ENCODE measurements at regions not wholly inside any gene's neighbourhood (a gene's known extent, or its start where the extent isn't known, plus 50 kb on each side); places are given as distances from the start of the nearest gene placed in this dataset.

DNA sequence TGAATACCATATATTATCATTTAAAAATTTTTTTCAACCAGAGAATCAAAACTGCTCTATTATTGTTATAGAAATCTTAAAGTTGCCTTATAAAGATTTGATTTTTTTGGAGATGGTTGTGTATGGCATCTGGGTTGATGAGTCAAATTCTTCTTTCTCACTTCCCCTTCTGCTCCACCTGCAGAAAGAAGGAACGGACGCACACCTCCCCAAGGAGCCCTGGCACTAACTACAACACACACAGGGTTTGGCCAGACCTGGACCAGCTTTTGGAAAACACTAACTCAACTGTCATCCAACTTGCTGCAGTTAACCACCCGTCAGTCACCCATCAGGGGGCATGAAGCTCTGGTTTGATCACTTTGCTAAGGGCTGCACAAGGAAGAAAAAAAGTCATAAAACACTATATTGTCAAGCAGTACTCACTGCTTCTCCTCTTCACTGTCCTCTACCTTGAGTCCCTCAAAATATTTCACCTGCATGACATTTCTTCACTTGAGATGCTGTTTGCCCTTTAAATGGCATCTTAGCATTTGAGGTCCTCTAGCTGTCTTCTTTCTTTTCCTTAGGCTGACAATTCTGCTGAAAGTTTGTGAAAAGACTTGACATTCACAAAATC, 266.7 kb upstream of the PHF14 start:
- H3K4me2 ChIP-seq (ENCODE audit: low read length), result peak overlapping the region; percentile 55
- H3K4me1 ChIP-seq (ENCODE audit: low read length), result peaks cover 24% of the 10 kb centered on the region
- H3K4me3 ChIP-seq (ENCODE audit: low read length), result peak overlapping the region; percentile 4; the same call in 1 of the 2 replicates
- H3K9ac ChIP-seq (ENCODE audit: low read length), result peak overlapping the region; percentile 26; the same call in 1 of the 2 replicates
- H3K27me3 ChIP-seq (ENCODE audit: low read depth, low read length), result no peaks in the 10 kb centered on the region
- H3K27ac ChIP-seq (ENCODE audit: low read length), result peak overlapping the region; percentile 89
- H2AFZ ChIP-seq (ENCODE audit: low read depth, low read length), result no peak overlapping the region
- TF ChIP-seq, protein P1, sequence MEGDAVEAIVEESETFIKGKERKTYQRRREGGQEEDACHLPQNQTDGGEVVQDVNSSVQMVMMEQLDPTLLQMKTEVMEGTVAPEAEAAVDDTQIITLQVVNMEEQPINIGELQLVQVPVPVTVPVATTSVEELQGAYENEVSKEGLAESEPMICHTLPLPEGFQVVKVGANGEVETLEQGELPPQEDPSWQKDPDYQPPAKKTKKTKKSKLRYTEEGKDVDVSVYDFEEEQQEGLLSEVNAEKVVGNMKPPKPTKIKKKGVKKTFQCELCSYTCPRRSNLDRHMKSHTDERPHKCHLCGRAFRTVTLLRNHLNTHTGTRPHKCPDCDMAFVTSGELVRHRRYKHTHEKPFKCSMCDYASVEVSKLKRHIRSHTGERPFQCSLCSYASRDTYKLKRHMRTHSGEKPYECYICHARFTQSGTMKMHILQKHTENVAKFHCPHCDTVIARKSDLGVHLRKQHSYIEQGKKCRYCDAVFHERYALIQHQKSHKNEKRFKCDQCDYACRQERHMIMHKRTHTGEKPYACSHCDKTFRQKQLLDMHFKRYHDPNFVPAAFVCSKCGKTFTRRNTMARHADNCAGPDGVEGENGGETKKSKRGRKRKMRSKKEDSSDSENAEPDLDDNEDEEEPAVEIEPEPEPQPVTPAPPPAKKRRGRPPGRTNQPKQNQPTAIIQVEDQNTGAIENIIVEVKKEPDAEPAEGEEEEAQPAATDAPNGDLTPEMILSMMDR (IDR thresholded peaks at IDR 0.05; ENCODE audit: low read depth, low read length), result no peak
- no peak for TF ChIP-seq EZH2phosphoT487 (IDR thresholded peaks at IDR 0.05; ENCODE audit: low read depth)
- H3K79me2 ChIP-seq (ENCODE audit: low read length), result no peaks in the 10 kb centered on the region
- peaks cover 4% of the 10 kb centered on the region for H3K36me3 ChIP-seq (replicated peaks; ENCODE audit: low read depth, low read length)
- H3K9me3 ChIP-seq (ENCODE audit: insufficient read depth, low read length), result no peaks in the 10 kb centered on the region
- H4K20me1 ChIP-seq (ENCODE audit: insufficient read depth, low read length), result no peaks in the 10 kb centered on the region

DNA sequence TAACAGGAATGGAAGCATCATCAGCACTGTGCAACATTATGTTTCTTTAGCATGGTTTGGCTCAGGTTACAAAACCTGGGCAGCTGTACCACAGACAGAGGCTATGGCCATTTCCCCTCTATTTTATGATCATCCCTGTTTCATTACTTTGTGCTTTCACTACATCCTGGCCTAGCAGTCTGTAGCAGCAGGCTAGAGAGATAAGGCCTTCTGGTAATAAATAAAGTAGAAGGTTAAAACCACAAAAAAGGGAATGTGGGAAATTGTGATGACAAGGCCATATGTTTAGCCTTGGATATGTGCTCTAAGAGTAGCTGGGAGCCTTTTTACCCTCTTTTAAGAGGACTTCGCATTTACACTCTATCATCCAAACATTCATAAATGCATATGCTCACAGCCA, 266.2 kb upstream of the PHF14 start:
- Histone ChIP-seq H3K9me3 (ENCODE audit: insufficient read depth, low read length) (no peaks in the 10 kb centered on the region), H3K4me2 (ENCODE audit: low read length) (peak overlapping the region; percentile 55), H4K20me1 (ENCODE audit: insufficient read depth, low read length) (no peaks in the 10 kb centered on the region), H3K79me2 (ENCODE audit: low read length) (no peaks in the 10 kb centered on the region), H2AFZ (ENCODE audit: low read depth, low read length) (no peak overlapping the region), H3K36me3 (replicated peaks; ENCODE audit: low read depth, low read length) (peaks cover 4% of the 10 kb centered on the region), H3K9ac (ENCODE audit: low read length) (peak overlapping the region; percentile 26; the same call in 1 of the 2 replicates), H3K27ac (ENCODE audit: low read length) (peak overlapping the region; percentile 89), H3K27me3 (ENCODE audit: low read depth, low read length) (no peaks in the 10 kb centered on the region), H3K4me3 (ENCODE audit: low read length) (0 out of 2 replicates have a peak overlapping the region, but pooled peaks have one; percentile 4), H3K4me1 (ENCODE audit: low read length) (peaks cover 24% of the 10 kb centered on the region)
- TF ChIP-seq, protein P1 (IDR thresholded peaks at IDR 0.05; ENCODE audit: low read depth, low read length), result no peak
- TF ChIP-seq EZH2phosphoT487 (IDR thresholded peaks at IDR 0.05; ENCODE audit: low read depth), result no peak

GRCh38 chr7:10708447-10708846, 265.2 kb upstream of the PHF14 start:
- Histone ChIP-seq H3K4me1 (ENCODE audit: low read length) (peaks cover 24% of the 10 kb centered on the region), H3K27me3 (ENCODE audit: low read depth, low read length) (no peaks in the 10 kb centered on the region), H3K9me3 (ENCODE audit: insufficient read depth, low read length) (no peaks in the 10 kb centered on the region), H3K79me2 (ENCODE audit: low read length) (no peaks in the 10 kb centered on the region), H2AFZ (ENCODE audit: low read depth, low read length) (no peak overlapping the region), H3K4me3 (ENCODE audit: low read length) (no peak overlapping the region), H3K4me2 (ENCODE audit: low read length) (peak overlapping the region; percentile 55), H3K27ac (ENCODE audit: low read length) (no peak overlapping the region), H4K20me1 (ENCODE audit: insufficient read depth, low read length) (no peaks in the 10 kb centered on the region), H3K9ac (ENCODE audit: low read length) (0 out of 2 replicates have a peak overlapping the region, but pooled peaks have one; percentile 26), H3K36me3 (replicated peaks; ENCODE audit: low read depth, low read length) (peaks cover 4% of the 10 kb centered on the region)
- TF ChIP-seq, protein P1 (IDR thresholded peaks at IDR 0.05; ENCODE audit: low read depth, low read length), result peak; percentile 64
- TF ChIP-seq EZH2phosphoT487 (IDR thresholded peaks at IDR 0.05; ENCODE audit: low read depth), result no peak

DNA sequence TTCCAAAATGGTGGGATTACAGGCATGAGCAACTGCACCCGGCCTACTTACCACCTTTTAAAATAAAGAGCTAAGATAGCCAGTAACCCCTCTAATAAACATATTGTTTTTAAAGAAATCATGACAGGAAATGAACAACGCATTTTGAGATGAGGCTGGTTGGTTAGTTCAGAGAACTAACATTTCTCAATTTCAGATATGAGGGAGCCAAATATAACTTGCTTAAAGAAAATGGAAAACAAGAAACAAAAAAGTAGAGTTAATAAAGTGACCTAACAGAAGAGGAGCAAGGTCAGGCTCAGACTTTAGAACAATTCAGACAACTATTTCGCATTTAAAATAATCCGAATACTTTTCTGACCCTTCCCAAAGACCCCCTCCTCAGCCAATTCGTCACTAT, 254.9 kb upstream of the PHF14 start:
- H3K4me3 ChIP-seq (ENCODE audit: low read length), result no peak overlapping the region
- no peaks in the 10 kb centered on the region for H3K36me3 ChIP-seq (replicated peaks; ENCODE audit: low read depth, low read length)
- H3K9ac ChIP-seq (ENCODE audit: low read length), result no peak overlapping the region
- no peak for TF ChIP-seq EZH2phosphoT487 (IDR thresholded peaks at IDR 0.05; ENCODE audit: low read depth)
- TF ChIP-seq, protein P1 (IDR thresholded peaks at IDR 0.05; ENCODE audit: low read depth, low read length), result no peak
- H2AFZ ChIP-seq (ENCODE audit: low read depth, low read length), result no peak overlapping the region
- H3K9me3 ChIP-seq (ENCODE audit: insufficient read depth, low read length), result no peaks in the 10 kb centered on the region
- no peak overlapping the region for H3K27ac ChIP-seq (ENCODE audit: low read length)
- no peaks in the 10 kb centered on the region for H3K79me2 ChIP-seq (ENCODE audit: low read length)
- peaks cover under 1% of the 10 kb centered on the region; the same call in 1 of the 2 replicates for H3K4me1 ChIP-seq (ENCODE audit: low read length)
- H4K20me1 ChIP-seq (ENCODE audit: insufficient read depth, low read length), result no peaks in the 10 kb centered on the region
- H3K4me2 ChIP-seq (ENCODE audit: low read length), result no peak overlapping the region
- no peaks in the 10 kb centered on the region for H3K27me3 ChIP-seq (ENCODE audit: low read depth, low read length)

Data from OCI-LY3 (cell line).